ENCODE measurements at regions not wholly inside any gene's neighbourhood (a gene's known extent, or its start where the extent isn't known, plus 50 kb on each side); places are given as distances from the start of the nearest gene placed in this dataset.

DNA sequence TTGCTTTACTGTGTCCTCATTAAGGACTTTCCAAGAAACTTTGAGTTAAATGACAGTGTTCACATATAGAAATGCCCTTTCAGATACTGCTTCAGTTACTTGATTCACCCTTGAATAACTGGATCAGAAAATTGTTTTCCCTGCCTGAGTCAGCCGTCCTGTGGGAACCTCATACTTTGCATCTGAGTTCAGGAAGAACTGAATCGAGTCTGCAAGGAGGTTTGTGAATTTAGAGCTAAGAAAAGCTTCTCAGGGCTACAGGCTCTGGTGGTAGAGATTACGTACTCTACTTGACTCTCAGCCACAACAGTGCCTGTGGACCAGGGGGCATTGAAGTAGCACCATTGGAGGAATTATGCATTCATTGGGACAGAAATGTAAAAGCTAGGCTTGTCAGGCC is 252.4 kb upstream of the C2CD4B start:
- TF ChIP-seq, protein P1, sequence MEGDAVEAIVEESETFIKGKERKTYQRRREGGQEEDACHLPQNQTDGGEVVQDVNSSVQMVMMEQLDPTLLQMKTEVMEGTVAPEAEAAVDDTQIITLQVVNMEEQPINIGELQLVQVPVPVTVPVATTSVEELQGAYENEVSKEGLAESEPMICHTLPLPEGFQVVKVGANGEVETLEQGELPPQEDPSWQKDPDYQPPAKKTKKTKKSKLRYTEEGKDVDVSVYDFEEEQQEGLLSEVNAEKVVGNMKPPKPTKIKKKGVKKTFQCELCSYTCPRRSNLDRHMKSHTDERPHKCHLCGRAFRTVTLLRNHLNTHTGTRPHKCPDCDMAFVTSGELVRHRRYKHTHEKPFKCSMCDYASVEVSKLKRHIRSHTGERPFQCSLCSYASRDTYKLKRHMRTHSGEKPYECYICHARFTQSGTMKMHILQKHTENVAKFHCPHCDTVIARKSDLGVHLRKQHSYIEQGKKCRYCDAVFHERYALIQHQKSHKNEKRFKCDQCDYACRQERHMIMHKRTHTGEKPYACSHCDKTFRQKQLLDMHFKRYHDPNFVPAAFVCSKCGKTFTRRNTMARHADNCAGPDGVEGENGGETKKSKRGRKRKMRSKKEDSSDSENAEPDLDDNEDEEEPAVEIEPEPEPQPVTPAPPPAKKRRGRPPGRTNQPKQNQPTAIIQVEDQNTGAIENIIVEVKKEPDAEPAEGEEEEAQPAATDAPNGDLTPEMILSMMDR (IDR thresholded peaks at IDR 0.05; ENCODE audit: low read length) = no peak
- TF ChIP-seq EZH2phosphoT487 (IDR thresholded peaks at IDR 0.05; ENCODE audit: low read length) (no peak), EZH2 (optimal IDR thresholded peaks at IDR 0.05; ENCODE audit: low read depth, low read length) (no peak)

All from MM.1S (cell line).